ENCODE measurements at regions not wholly inside any gene's neighbourhood (a gene's known extent, or its start where the extent isn't known, plus 50 kb on each side); places are given as distances from the start of the nearest gene placed in this dataset.
A peak's percentile ranks its signal among the peaks of the same experiment; 100 is the strongest.

- no peak for ATAC-seq
- no peak for TF ChIP-seq ZFP3 (CRISPR knock-in tag; IDR thresholded peaks at IDR 0.05)
- TF ChIP-seq TOX (CRISPR knock-in tag; IDR thresholded peaks at IDR 0.05; ENCODE audit: borderline replicate concordance): no peak
- TF ChIP-seq ZNF8 (CRISPR knock-in tag; IDR thresholded peaks at IDR 0.05): no peak
- no peak for TF ChIP-seq ZNF70 (CRISPR knock-in tag; IDR thresholded peaks at IDR 0.05)
- TF ChIP-seq CSRNP3 (CRISPR knock-in tag; IDR thresholded peaks at IDR 0.05): no peak
- no peak for TF ChIP-seq ZFP30 (CRISPR knock-in tag; IDR thresholded peaks at IDR 0.05)
- no peak for TF ChIP-seq RARB (CRISPR knock-in tag; IDR thresholded peaks at IDR 0.05)
- TF ChIP-seq OSR1 (CRISPR knock-in tag; IDR thresholded peaks at IDR 0.05): no peak
- TF ChIP-seq GLIS3 (CRISPR knock-in tag; IDR thresholded peaks at IDR 0.05): no peak
- no peak for TF ChIP-seq PPARA (CRISPR knock-in tag; IDR thresholded peaks at IDR 0.05; ENCODE audit: borderline replicate concordance)
- TF ChIP-seq PATZ1 (CRISPR knock-in tag; IDR thresholded peaks at IDR 0.05; ENCODE audit: borderline replicate concordance): no peak
- TF ChIP-seq BACH2 (CRISPR knock-in tag; IDR thresholded peaks at IDR 0.05; ENCODE audit: borderline replicate concordance): no peak
- TF ChIP-seq SNAI2 (CRISPR knock-in tag; IDR thresholded peaks at IDR 0.05): no peak
- no peak for TF ChIP-seq ESRRG (CRISPR knock-in tag; IDR thresholded peaks at IDR 0.05)
- no peak for TF ChIP-seq POU6F1 (CRISPR knock-in tag; IDR thresholded peaks at IDR 0.05; ENCODE audit: borderline replicate concordance, low read depth)
Observed at GRCh38 chr11:94675813-94676212, 92.3 kb upstream of the AMOTL1 start.

GRCh38 chr11:94676814-94677213 lies 91.3 kb upstream of the AMOTL1 start:
- no peak for TF ChIP-seq ZC3H10 (CRISPR knock-in tag; IDR thresholded peaks at IDR 0.05)
- no peak for TF ChIP-seq OSR1 (CRISPR knock-in tag; IDR thresholded peaks at IDR 0.05)
- TF ChIP-seq ZNF565 (CRISPR knock-in tag; conservative IDR thresholded peaks at IDR 0.05; ENCODE audit: low read depth): no peak
- no peak for TF ChIP-seq ESRRG (CRISPR knock-in tag; IDR thresholded peaks at IDR 0.05)
- ATAC-seq: no peak

- TF ChIP-seq CSDC2 (CRISPR knock-in tag; IDR thresholded peaks at IDR 0.05) (no peak), ZNF70 (CRISPR knock-in tag; IDR thresholded peaks at IDR 0.05) (no peak)
- ATAC-seq: peak; percentile 57
Observed at GRCh38 chr11:94678236-94678635, 89.9 kb upstream of the AMOTL1 start.

GRCh38 chr11:94678901-94679300 lies 89.3 kb upstream of the AMOTL1 start:
- no peak for TF ChIP-seq PATZ1 (CRISPR knock-in tag; IDR thresholded peaks at IDR 0.05; ENCODE audit: borderline replicate concordance)
- no peak for TF ChIP-seq POU6F1 (CRISPR knock-in tag; IDR thresholded peaks at IDR 0.05; ENCODE audit: borderline replicate concordance, low read depth)
- no peak for TF ChIP-seq ISL1 (CRISPR knock-in tag; IDR thresholded peaks at IDR 0.05)
- TF ChIP-seq TCF4 (CRISPR knock-in tag; IDR thresholded peaks at IDR 0.05; ENCODE audit: borderline replicate concordance): no peak
- TF ChIP-seq TOX (CRISPR knock-in tag; IDR thresholded peaks at IDR 0.05; ENCODE audit: borderline replicate concordance): no peak
- TF ChIP-seq GLIS3 (CRISPR knock-in tag; IDR thresholded peaks at IDR 0.05): no peak
- TF ChIP-seq CREB5 (CRISPR knock-in tag; IDR thresholded peaks at IDR 0.05; ENCODE audit: low read depth): no peak
- TF ChIP-seq ZC3H10 (CRISPR knock-in tag; IDR thresholded peaks at IDR 0.05): no peak
- no peak for TF ChIP-seq TSHZ2 (CRISPR knock-in tag; IDR thresholded peaks at IDR 0.05)
- no peak for TF ChIP-seq OSR1 (CRISPR knock-in tag; IDR thresholded peaks at IDR 0.05)
- TF ChIP-seq ESRRG (CRISPR knock-in tag; IDR thresholded peaks at IDR 0.05): no peak
- no peak for ATAC-seq

All from SK-N-SH treated with all-trans-retinoic acid at 6 μM for 48 hours (cell line).